Natural killer cell (primary cell): ENCODE measurements at regions not wholly inside any gene's neighbourhood (a gene's known extent, or its start where the extent isn't known, plus 50 kb on each side); places are given as distances from the start of the nearest gene placed in this dataset.

Experiments
- ATAC-seq, 3 donors: fragments of 150-1000 bp in 2 of 3; fragments of 200-7000 bp in 1 of 3; cut with Tn5 transposase; 1 replicate in 1 of 3; 2 replicates in 2 of 3; pipeline ENCODE4 v1.10.0; 2021; ENCODE audit warnings: mild to moderate bottlenecking in 2 of 3, moderate library complexity in 2 of 3
- DNase-seq, 2 donors: peaks; one replicate each; pipeline versions ENCODE4 v3.0.0 to v3.0.0-alpha.2; 2013 to 2021; ENCODE audit warnings: mixed read lengths in 1 of 2
- H3K27ac ChIP-seq: one replicate; pipeline ENCODE4 v1.5.1; 2013; ENCODE audit warnings: mild to moderate bottlenecking, low read length
- H3K27me3 ChIP-seq: one replicate; pipeline ENCODE4 v1.6.1; 2013; ENCODE audit warnings: low read length; ENCODE audit not compliant: control insufficient read depth, insufficient read depth
- H3K36me3 ChIP-seq: one replicate; pipeline ENCODE4 v1.6.1; 2013; ENCODE audit warnings: low read length; ENCODE audit not compliant: control insufficient read depth, insufficient read depth
- H3K4me1 ChIP-seq: one replicate; pipeline ENCODE4 v1.6.1; 2013; ENCODE audit warnings: low read length; ENCODE audit not compliant: control insufficient read depth, insufficient read depth
- H3K4me3 ChIP-seq: one replicate; pipeline ENCODE4 v1.5.1; 2013; ENCODE audit warnings: low read length
- H3K9me3 ChIP-seq: one replicate; pipeline ENCODE4 v1.6.1; 2013; ENCODE audit warnings: low read length; ENCODE audit not compliant: control insufficient read depth, insufficient read depth
- H3K27ac Mint-ChIP-seq, 2 donors: one replicate each; pipeline ENCODE4 v1.8.0; 2022; ENCODE audit warnings: mild to moderate bottlenecking in 2 of 2, mixed read lengths in 2 of 2, moderate library complexity in 1 of 2
- H3K27me3 Mint-ChIP-seq, 2 donors: one replicate each; pipeline ENCODE4 v1.8.0; 2022; ENCODE audit warnings: low read depth in 2 of 2, mixed read lengths in 2 of 2
- H3K36me3 Mint-ChIP-seq: one replicate; pipeline ENCODE4 v1.8.0; 2022; ENCODE audit warnings: mixed read lengths
- H3K4me1 Mint-ChIP-seq, 2 donors: one replicate each; pipeline ENCODE4 v1.8.0; 2022; ENCODE audit warnings: mixed read lengths in 2 of 2
- H3K4me3 Mint-ChIP-seq: one replicate; pipeline ENCODE4 v1.8.0; 2022; ENCODE audit warnings: mild to moderate bottlenecking, moderate library complexity, mixed read lengths
- H3K9me3 Mint-ChIP-seq, 2 donors: one replicate each; pipeline ENCODE4 v1.8.0; 2022; ENCODE audit warnings: mixed read lengths in 2 of 2
- CTCF ChIP-seq: fragments of 200-600 bp; IDR thresholded peaks from one replicate; pipeline ENCODE4 v1.8.0; 2022; ENCODE audit warnings: antibody characterized with exemption
- WGBS: methylation state at CpG from one replicate; pipeline ENCODE4 v1.1.7; 2013; ENCODE audit warnings: missing lambda C conversion rate; ENCODE audit not compliant: insufficient coverage; 5-methylcytosine and 5-hydroxymethylcytosine counted together
- intact Hi-C: fragments of 100-400 bp; cut with micrococcal nuclease; formaldehyde crosslinking; loops from one replicate; pipeline ENCODE4 v1.14.2; 2022

GRCh38 chr12:115830633-115831032 lies 446.9 kb downstream of the MED13L start:
- Mint-ChIP-seq H3K4me3 (no peak overlapping the region), H3K9me3 (no peaks in the 10 kb centered on the region), H3K27me3 (peaks cover 0 to 2% of the 10 kb centered on the region in 2 donors), H3K36me3 (no peaks in the 10 kb centered on the region), H3K27ac (no peak overlapping the region), H3K4me1 (no peaks in the 10 kb centered on the region)
- no peak overlapping the region for H3K27ac ChIP-seq
- intact Hi-C loops: no loop called here
- no peak overlapping the region for H3K4me3 ChIP-seq
- TF ChIP-seq CTCF: no peak
- no peaks in the 10 kb centered on the region for H3K27me3 ChIP-seq
- DNase-seq: no peak
- no peaks in the 10 kb centered on the region for H3K36me3 ChIP-seq
- WGBS: 91% methylated on average over 4 of the region's 4 CpGs
- H3K9me3 ChIP-seq: no peaks in the 10 kb centered on the region
- H3K4me1 ChIP-seq: no peaks in the 10 kb centered on the region
- no peak for ATAC-seq

GRCh38 chr12:115830070-115830469 lies 447.4 kb downstream of the MED13L start:
- Mint-ChIP-seq H3K4me1 (no peaks in the 10 kb centered on the region), H3K36me3 (no peaks in the 10 kb centered on the region), H3K4me3 (no peak overlapping the region), H3K27me3 (peaks cover 0 to 2% of the 10 kb centered on the region in 2 donors), H3K9me3 (no peaks in the 10 kb centered on the region), H3K27ac (no peak overlapping the region)
- H3K27me3 ChIP-seq: no peaks in the 10 kb centered on the region
- no peaks in the 10 kb centered on the region for H3K9me3 ChIP-seq
- H3K4me1 ChIP-seq: no peaks in the 10 kb centered on the region
- no peak overlapping the region for H3K27ac ChIP-seq
- WGBS: 96% methylated on average over 2 of the region's 3 CpGs
- intact Hi-C loops: no loop called here
- no peak overlapping the region for H3K4me3 ChIP-seq
- ATAC-seq (no peak), DNase-seq (no peak)
- no peaks in the 10 kb centered on the region for H3K36me3 ChIP-seq
- TF ChIP-seq CTCF: no peak

GRCh38 chr12:115828168-115828567 lies 449.3 kb downstream of the MED13L start:
- ATAC-seq (no peak), DNase-seq (no peak)
- H3K4me3 Mint-ChIP-seq: no peak overlapping the region
- TF ChIP-seq CTCF: no peak
- Histone ChIP-seq H3K27ac (no peak overlapping the region), H3K9me3 (no peaks in the 10 kb centered on the region), H3K36me3 (no peaks in the 10 kb centered on the region), H3K27me3 (no peaks in the 10 kb centered on the region), H3K4me1 (no peaks in the 10 kb centered on the region), H3K4me3 (no peak overlapping the region)
- intact Hi-C loops: no loop called here
- H3K4me1 Mint-ChIP-seq: no peaks in the 10 kb centered on the region
- peaks cover 6 to 10% of the 10 kb centered on the region in 2 donors for H3K27me3 Mint-ChIP-seq
- WGBS: 82% methylated on average over 4 of the region's 4 CpGs
- H3K36me3 Mint-ChIP-seq: no peaks in the 10 kb centered on the region
- no peak overlapping the region for H3K27ac Mint-ChIP-seq
- H3K9me3 Mint-ChIP-seq: no peaks in the 10 kb centered on the region

- Mint-ChIP-seq H3K9me3 (no peaks in the 10 kb centered on the region), H3K27ac (no peak overlapping the region), H3K36me3 (no peaks in the 10 kb centered on the region), H3K4me1 (no peaks in the 10 kb centered on the region), H3K4me3 (no peak overlapping the region), H3K27me3 (peaks cover 8 to 16% of the 10 kb centered on the region in 2 donors)
- Histone ChIP-seq H3K4me3 (no peak overlapping the region), H3K9me3 (no peaks in the 10 kb centered on the region), H3K36me3 (no peaks in the 10 kb centered on the region), H3K27me3 (no peaks in the 10 kb centered on the region), H3K27ac (no peak overlapping the region), H3K4me1 (no peaks in the 10 kb centered on the region)
- no peak for TF ChIP-seq CTCF
- WGBS: 86% methylated on average over 4 of the region's 4 CpGs
- DNase-seq (no peak), ATAC-seq (no peak)
- intact Hi-C loops: no loop called here
Observed at GRCh38 chr12:115824936-115825602, 452.4 kb downstream of the MED13L start.
